Stimulated activated CD4-positive, alpha-beta T cell treated with anti-CD3 and anti-CD28 coated beads, Interleukin-4, amount 100 ng/mL, for 24 hours (primary cell): ENCODE measurements at regions not wholly inside any gene's neighbourhood (a gene's known extent, or its start where the extent isn't known, plus 50 kb on each side); places are given as distances from the start of the nearest gene placed in this dataset.
"Not testable (repeated sequence)": the region's sequence is repeated elsewhere in the genome, so short reads cannot be mapped to it uniquely, and the experiment has no call there.

Source experiments
- DNase-seq: peaks from one replicate; pipeline ENCODE4 v3.0.0-alpha.2; 2020

- no peak for DNase-seq
Measured at GRCh38 chr18:9021458-9021857, 81.0 kb upstream of the NDUFV2 start.

GRCh38 chr18:9022397-9023155 is 79.9 kb upstream of the NDUFV2 start:
- DNase-seq, result no peak

DNA sequence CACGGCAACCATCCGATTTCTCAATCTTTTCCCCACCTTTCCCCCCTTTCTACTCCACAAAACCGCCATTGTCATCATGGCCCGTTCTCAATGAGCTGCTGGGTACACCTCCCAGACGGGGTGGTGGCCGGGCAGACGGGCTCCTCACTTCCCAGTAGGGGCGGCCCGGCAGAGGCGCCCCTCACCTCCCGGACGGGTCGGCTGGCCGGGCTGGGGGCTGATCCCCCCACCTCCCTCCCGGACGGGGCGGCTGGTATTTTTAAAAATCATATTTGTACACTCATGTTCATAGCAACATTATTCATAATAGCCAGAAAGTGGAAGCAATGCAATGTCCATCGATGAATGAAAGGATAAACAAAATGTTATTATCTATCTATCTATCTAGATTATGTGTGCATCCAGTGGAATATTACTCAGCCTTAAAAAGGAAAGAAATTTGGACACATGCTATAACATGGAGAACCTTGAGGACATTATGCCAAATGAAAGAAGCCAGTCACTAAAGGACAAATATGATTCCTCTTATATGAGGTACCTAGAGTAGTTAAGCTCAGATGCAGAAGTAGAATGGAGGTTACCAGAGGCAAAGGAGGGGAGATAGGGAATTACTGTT is 78.4 kb upstream of the NDUFV2 start:
- not testable (repeated sequence) for DNase-seq

DNA sequence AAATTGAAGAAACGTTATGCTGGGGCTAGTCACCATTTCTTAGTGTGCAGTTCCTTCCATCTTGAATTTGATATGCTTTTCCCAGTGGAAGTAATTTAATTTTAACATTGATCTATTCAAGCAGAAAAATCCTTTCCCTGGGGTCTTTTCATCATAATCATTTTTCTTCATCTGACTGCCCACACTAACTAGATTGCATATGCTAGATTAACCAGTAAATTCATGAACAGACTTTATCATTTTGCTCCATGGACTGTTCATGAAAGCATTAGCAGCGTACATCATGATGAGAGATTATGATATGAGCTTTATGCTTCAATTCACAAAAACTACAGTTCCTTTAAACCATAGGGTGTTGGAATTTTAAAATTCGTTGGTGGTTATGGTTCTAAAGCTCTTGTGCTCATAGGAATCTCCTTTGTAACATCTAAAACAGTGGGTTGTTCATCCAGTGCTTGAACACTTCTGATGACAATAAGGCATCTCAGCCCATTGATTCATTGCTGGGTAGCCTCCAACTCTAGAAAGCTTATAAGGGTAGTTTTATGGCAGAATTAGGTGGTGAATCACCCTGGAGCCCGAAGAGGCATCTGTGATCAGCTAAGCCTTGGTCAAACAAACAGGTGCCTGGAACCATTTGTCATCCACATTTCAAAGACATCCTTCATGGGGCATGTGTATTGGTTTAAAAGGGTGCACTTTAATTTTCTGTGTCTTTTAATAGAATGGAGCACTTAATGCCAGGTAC is 77.2 kb upstream of the NDUFV2 start:
- no peak for DNase-seq

DNA sequence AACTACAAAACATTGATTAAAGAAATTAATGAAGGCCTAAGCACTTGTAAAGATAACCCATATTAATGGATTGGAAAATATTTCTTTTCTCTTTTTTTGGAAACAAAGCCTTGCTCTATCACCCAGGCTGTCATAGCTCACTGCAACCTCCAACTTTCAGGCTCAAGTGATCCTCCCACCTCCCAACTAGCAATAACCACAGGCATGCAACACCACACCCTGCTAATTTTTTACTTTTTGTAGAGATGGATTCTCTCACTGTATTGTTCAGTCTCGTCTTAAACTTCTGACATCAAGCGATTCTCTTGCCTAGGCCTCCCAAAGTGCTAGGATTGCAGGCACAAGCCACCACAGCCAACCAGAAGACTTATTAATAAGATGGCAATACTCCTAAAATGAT is 73.4 kb upstream of the NDUFV2 start:
- DNase-seq, result no peak

DNA sequence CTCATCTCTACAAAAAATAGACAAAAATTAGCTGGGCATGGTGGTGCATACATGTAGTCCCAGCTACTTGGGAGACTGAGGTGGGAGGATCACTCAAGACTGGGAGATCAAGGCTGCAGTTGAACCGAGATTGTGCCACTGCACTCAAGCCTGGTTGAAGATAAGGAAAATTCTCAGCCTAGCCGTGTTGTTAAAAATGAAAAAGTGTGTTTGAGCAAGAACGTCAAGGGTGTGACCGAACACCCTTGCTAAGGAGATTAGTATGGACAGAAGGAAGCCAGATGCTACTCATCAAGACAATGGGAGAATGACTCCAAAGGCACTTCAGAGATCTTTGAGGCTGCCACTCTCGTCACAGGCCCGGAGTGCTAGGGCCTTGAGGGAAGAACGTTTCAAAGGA is 70.0 kb upstream of the NDUFV2 start:
- no peak for DNase-seq

- DNase-seq, result no peak
Measured at GRCh38 chr18:9038277-9038871, 64.1 kb upstream of the NDUFV2 start.

GRCh38 chr18:9039441-9040071 is 62.9 kb upstream of the NDUFV2 start:
- DNase-seq, result no peak

DNA sequence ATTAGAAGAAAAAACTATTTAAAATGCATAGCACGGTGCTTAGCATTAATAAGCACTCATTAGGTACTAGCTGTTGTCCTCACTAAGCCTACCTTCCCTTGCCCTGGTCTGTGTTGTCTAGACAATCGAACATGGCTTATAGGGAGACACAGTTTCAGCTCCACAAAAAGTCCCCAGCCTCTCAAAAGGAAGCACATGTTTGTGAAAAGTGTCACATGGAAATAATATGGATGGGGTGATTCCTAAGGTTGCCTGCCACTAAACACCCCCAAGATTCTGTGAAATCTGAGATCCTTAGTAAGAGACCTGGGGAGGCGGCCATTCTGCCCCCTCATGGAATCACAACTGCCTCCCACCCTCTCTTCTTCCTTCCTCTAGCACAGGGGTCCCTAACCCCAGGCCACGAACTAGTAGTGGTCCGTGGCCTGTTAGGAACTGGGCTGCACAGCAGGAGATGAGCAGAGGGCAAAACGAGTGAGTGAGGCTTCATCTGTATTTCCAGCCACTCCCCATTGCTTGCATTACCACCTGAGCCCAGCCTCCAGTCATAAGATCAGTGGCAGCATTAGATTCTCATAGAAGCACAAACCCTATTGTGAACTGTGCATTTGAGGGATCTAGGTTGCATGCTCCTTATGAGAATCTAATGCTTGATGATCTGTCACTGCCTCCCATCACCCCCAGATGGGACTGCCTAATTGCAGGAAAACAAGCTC is 59.6 kb upstream of the NDUFV2 start:
- no peak for DNase-seq

- no peak for DNase-seq
Measured at GRCh38 chr18:9043581-9043980, 58.9 kb upstream of the NDUFV2 start.

GRCh38 chr18:9047715-9048114 is 54.8 kb upstream of the NDUFV2 start:
- DNase-seq, result no peak

- no peak for DNase-seq
Measured at GRCh38 chr18:9048236-9048635, 54.3 kb upstream of the NDUFV2 start.

DNA sequence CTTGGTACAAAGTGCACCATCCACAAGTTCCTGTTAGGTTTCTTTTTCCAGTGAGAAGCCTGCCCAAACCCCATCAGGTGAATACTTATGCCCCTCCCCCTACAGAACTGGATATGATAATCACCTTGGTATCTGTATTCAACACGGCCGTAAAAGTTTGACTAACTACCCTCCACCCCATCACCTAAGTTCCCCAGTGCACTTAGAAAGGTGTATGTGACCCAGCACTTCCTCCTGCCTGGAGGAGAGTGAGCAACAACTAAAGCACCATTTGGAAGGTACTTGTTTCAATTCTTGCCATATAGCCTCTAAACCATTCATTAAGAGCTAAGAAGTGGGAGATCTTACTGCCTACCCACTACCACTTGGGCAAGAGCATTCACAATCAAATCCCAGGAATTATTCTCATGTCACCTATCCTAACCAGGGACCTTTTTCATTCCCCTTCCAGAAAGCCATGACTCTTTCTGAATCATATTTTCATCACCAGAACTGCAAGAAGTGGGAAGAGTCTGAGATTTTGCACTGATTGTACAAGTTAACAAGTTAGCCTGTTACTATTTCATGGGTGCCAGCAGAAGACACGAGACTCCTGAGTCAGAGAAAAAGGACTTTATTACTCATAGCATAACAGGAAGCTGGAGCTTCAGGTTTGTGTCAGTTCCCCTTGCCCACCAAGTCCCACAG is 53.5 kb upstream of the NDUFV2 start:
- no peak for DNase-seq

GRCh38 chr18:9049495-9049809 is 53.0 kb upstream of the NDUFV2 start:
- DNase-seq, result no peak

GRCh38 chr18:9050628-9051284 is 51.7 kb upstream of the NDUFV2 start:
- not testable (repeated sequence) for DNase-seq
